PC-9 (cell line): ENCODE measurements at regions not wholly inside any gene's neighbourhood (a gene's known extent, or its start where the extent isn't known, plus 50 kb on each side); places are given as distances from the start of the nearest gene placed in this dataset.

Experiments used
- EZH2 ChIP-seq: fragments of 200-600 bp; sonication (generic); IDR thresholded peaks from 2 replicates; pipeline ENCODE4 v1.8.0; 2017; ENCODE audit warnings: antibody characterized with exemption, low read depth
- TF ChIP-seq, protein P1 (sequence below): fragments of 200-600 bp; sonication (generic); conservative IDR thresholded peaks from 2 replicates; pipeline ENCODE4 v1.6.1; 2017; ENCODE audit warnings: mixed run types, antibody characterized with exemption, mild to moderate bottlenecking, moderate library complexity

- TF ChIP-seq EZH2, result no peak
- TF ChIP-seq, protein P1, sequence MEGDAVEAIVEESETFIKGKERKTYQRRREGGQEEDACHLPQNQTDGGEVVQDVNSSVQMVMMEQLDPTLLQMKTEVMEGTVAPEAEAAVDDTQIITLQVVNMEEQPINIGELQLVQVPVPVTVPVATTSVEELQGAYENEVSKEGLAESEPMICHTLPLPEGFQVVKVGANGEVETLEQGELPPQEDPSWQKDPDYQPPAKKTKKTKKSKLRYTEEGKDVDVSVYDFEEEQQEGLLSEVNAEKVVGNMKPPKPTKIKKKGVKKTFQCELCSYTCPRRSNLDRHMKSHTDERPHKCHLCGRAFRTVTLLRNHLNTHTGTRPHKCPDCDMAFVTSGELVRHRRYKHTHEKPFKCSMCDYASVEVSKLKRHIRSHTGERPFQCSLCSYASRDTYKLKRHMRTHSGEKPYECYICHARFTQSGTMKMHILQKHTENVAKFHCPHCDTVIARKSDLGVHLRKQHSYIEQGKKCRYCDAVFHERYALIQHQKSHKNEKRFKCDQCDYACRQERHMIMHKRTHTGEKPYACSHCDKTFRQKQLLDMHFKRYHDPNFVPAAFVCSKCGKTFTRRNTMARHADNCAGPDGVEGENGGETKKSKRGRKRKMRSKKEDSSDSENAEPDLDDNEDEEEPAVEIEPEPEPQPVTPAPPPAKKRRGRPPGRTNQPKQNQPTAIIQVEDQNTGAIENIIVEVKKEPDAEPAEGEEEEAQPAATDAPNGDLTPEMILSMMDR, result no peak
These were observed 948.2 kb downstream of the BCL11B start for GRCh38 chr14:98323836-98324235.
